HepG2 (cell line): ENCODE measurements at regions not wholly inside any gene's neighbourhood (a gene's known extent, or its start where the extent isn't known, plus 50 kb on each side); places are given as distances from the start of the nearest gene placed in this dataset.

Experiments
- ATAC-seq: fragments of 200-7000 bp; cut with Tn5 transposase; 3 replicates; pipeline ENCODE4 v1.9.1; 2020; ENCODE audit warnings: mild to moderate bottlenecking, moderate library complexity
- BruUV-seq: library from RNA; stranded (reverse); fragments of 400-500 nt; replicated peaks from 2 replicates; lab custom pipeline; 2021; lab: Mats Ljungman, UMichigan
- CTCF ChIA-PET: fragments of 300-600 bp; formaldehyde crosslinking; extraction: SDS; loops from one replicate; lab custom pipeline; 2021; ENCODE audit warnings: low total read pairs, inconsistent platforms, low intra/inter-chr PET ratio; lab: Yijun Ruan, JAX
- POLR2A ChIA-PET: fragments of 350-600 bp; sonication (Branson Sonifier 250); formaldehyde crosslinking; loops from one replicate; lab custom pipeline; 2020; ENCODE audit warnings: antibody characterized with exemption, inconsistent platforms; lab: Yijun Ruan, JAX
- DNase-seq: peaks from one replicate; pipeline ENCODE4 v3.0.0-alpha.2; 2015; ENCODE audit warnings: low spot score
- FAIRE-seq: peaks from 3 replicates; lab custom pipeline; 2011; peaks lifted over from hg19 to GRCh38; lab: Jason Lieb, UNC
- H2AFZ ChIP-seq: one replicate; pipeline ENCODE4 v1.6.1; 2011; ENCODE audit warnings: low read length, inconsistent platforms
- H3K27ac ChIP-seq: fragments of 300-600 bp; 3 replicates; pipeline ENCODE4 v1.8.0; 2011; ENCODE audit warnings: mixed run types, mild to moderate bottlenecking, mixed read lengths, low read length, inconsistent platforms; ENCODE audit not compliant: insufficient read depth; ENCODE audit errors: extremely low read length
- H3K27me3 ChIP-seq, 2 experiments: fragments of 200-600 bp in 1 of 2; 2 replicates in 1 of 2; 3 replicates in 1 of 2; pipeline versions ENCODE4 v1.6.0 to v1.8.0; 2011; ENCODE audit warnings: low read length in 2 of 2, mild to moderate bottlenecking in 2 of 2, moderate library complexity in 2 of 2, inconsistent platforms in 1 of 2; ENCODE audit not compliant: insufficient read depth in 2 of 2, control insufficient read depth in 1 of 2
- H3K36me3 ChIP-seq, 2 experiments: fragments of 200-600 bp in 1 of 2; replicated peaks in 1 of 2; 2 replicates in 1 of 2; 3 replicates in 1 of 2; pipeline versions ENCODE4 v1.5.1 to v1.8.0; 2011; ENCODE audit warnings: low read length in 2 of 2, inconsistent platforms in 1 of 2; ENCODE audit not compliant: insufficient read depth in 2 of 2, control insufficient read depth in 1 of 2
- H3K4me1 ChIP-seq: 2 replicates; pipeline ENCODE4 v1.5.1; 2012; ENCODE audit warnings: low read length, inconsistent platforms; ENCODE audit not compliant: insufficient read depth
- H3K4me2 ChIP-seq: 2 replicates; pipeline ENCODE4 v1.6.0; 2011; ENCODE audit warnings: low read depth, low read length, inconsistent platforms
- H3K4me3 ChIP-seq, 3 experiments: fragments of 200-600 bp in 1 of 3; sonication (generic), shearing (Covaris generic) in 1 of 3; replicated peaks in 1 of 3; 2 replicates each; pipeline ENCODE4 v1.5.1; 2011 to 2016; ENCODE audit warnings: low read length in 3 of 3, inconsistent platforms in 2 of 3, low read depth in 2 of 3, mild to moderate bottlenecking in 2 of 3, control low read depth in 1 of 3, mixed read lengths in 1 of 3; ENCODE audit not compliant: insufficient read depth in 1 of 3
- H3K79me2 ChIP-seq: one replicate; pipeline ENCODE4 v1.6.1; 2011; ENCODE audit warnings: low read length, inconsistent platforms; ENCODE audit not compliant: insufficient read depth
- H3K9ac ChIP-seq: 2 replicates; pipeline ENCODE4 v1.6.0; 2011; ENCODE audit warnings: mild to moderate bottlenecking, low read depth, low read length, inconsistent platforms; ENCODE audit not compliant: insufficient read depth
- H3K9me3 ChIP-seq: 2 replicates; pipeline ENCODE4 v1.5.1; 2012; ENCODE audit warnings: mild to moderate bottlenecking, low read length
- H4K20me1 ChIP-seq: 2 replicates; pipeline ENCODE4 v1.6.0; 2011; ENCODE audit warnings: inconsistent platforms, mild to moderate bottlenecking, low read length, moderate library complexity; ENCODE audit not compliant: insufficient read depth
- AGO1 ChIP-seq: fragments of 200-400 bp; formaldehyde crosslinking; IDR thresholded peaks from 2 replicates; pipeline ENCODE4 v1.6.1; 2017; ENCODE audit warnings: mild to moderate bottlenecking, low read depth, low read length, moderate library complexity; ENCODE audit not compliant: poor library complexity, severe bottlenecking
- AKAP8 ChIP-seq: sonication (generic); formaldehyde crosslinking; IDR thresholded peaks from 2 replicates; pipeline ENCODE4 v1.5.1; 2020; ENCODE audit warnings: mild to moderate bottlenecking, missing genetic modification reagents
- DNMT1 ChIP-seq: sonication (generic); formaldehyde crosslinking; IDR thresholded peaks from 2 replicates; pipeline ENCODE4 v1.5.1; 2020; ENCODE audit warnings: mild to moderate bottlenecking, missing genetic modification reagents
- EHMT2 ChIP-seq: fragments of 200-600 bp; sonication (generic); IDR thresholded peaks from 2 replicates; pipeline ENCODE4 v1.7.0; 2017; ENCODE audit warnings: antibody characterized with exemption, low read depth, low read length, borderline replicate concordance
- KLF9 ChIP-seq: IDR thresholded peaks from 2 replicates; pipeline ENCODE4 v1.6.1; 2016; ENCODE audit warnings: low read depth
- NCOA5 ChIP-seq: sonication (generic); formaldehyde crosslinking; IDR thresholded peaks from 2 replicates; pipeline ENCODE4 v1.4.0; 2020; ENCODE audit warnings: missing genetic modification reagents
- PCBP2 ChIP-seq: fragments of 200-400 bp; formaldehyde crosslinking; optimal IDR thresholded peaks from 2 replicates; pipeline ENCODE3; 2018; ENCODE audit warnings: low read length, low read depth; ENCODE audit not compliant: poor library complexity, severe bottlenecking
- SAFB2 ChIP-seq: sonication (generic); formaldehyde crosslinking; IDR thresholded peaks from 2 replicates; pipeline ENCODE4 v1.5.1; 2020; ENCODE audit warnings: missing genetic modification reagents, low read depth, mild to moderate bottlenecking, borderline replicate concordance
- ZNF530 ChIP-seq: sonication (generic); formaldehyde crosslinking; IDR thresholded peaks from 2 replicates; pipeline ENCODE4 v1.5.0; 2020; ENCODE audit warnings: low read depth, mild to moderate bottlenecking, missing genetic modification reagents
- WGBS: methylation state at CpG from one replicate; pipeline ENCODE4 v1.1.6; 2017; ENCODE audit warnings: low lambda C conversion rate; 5-methylcytosine and 5-hydroxymethylcytosine counted together
- in situ Hi-C: cut with HindIII; loops from 2 replicates; pipeline ENCODE4 v1.10.0; 2017; ENCODE audit warnings: low pct_unique_long_range_greater_than_20kb; ENCODE audit not compliant: extremely low pct_ligation_motif_present
- intact Hi-C: fragments of 100-400 bp; cut with micrococcal nuclease; formaldehyde crosslinking; loops from one replicate; pipeline ENCODE4 v1.10.0; 2022; ENCODE audit not compliant: unreplicated experiment
- TF ChIP-seq, protein P1 (sequence below): sonication (generic); formaldehyde crosslinking; IDR thresholded peaks from 2 replicates; pipeline ENCODE4 v1.5.0; 2020; ENCODE audit warnings: mild to moderate bottlenecking, missing genetic modification reagents
- TF ChIP-seq, protein P2 (sequence below): sonication (generic); formaldehyde crosslinking; IDR thresholded peaks from 2 replicates; pipeline ENCODE4 v1.5.0; 2020; ENCODE audit warnings: missing genetic modification reagents
- TF ChIP-seq, protein P3 (sequence below): sonication (generic); formaldehyde crosslinking; IDR thresholded peaks from 2 replicates; pipeline ENCODE4 v1.4.0; 2020; ENCODE audit warnings: mild to moderate bottlenecking, missing genetic modification reagents

DNA sequence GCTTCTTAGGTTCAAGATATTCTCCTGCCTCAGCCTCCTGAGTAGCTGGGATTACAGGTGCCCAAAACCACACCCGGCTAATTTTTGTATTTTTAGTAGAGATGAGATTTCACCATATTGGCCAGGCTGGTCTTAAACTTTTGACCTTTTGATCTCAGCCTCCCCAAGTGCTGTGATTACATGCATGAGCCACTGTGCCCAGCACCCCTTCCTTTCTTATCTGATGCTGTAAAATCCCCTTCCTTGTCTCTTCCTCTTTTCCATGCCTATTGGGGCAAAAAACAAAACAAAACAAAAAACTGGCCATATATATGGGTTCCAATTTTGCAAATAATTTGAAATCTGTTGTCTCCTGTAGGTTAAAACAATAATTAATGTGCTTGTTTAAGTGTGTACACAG is 74.0 kb upstream of the RPS4Y2 start:
- intact Hi-C loops, result no loop called here
- no peak overlapping the region for H3K9ac ChIP-seq
- CTCF ChIA-PET, result no interaction called here
- BruUV-seq, result no TSS peak
- in situ Hi-C loops, result no loop called here
- no peaks in the 10 kb centered on the region for H3K36me3 ChIP-seq
- no peaks in the 10 kb centered on the region for H3K79me2 ChIP-seq
- H3K9me3 ChIP-seq, result no peaks in the 10 kb centered on the region
- ATAC-seq (no peak), FAIRE-seq (no peak), DNase-seq (no peak)
- no peak overlapping the region for H3K27ac ChIP-seq
- H2AFZ ChIP-seq, result no peak overlapping the region
- H3K4me2 ChIP-seq, result no peak overlapping the region
- POLR2A ChIA-PET, result no interaction called here
- H3K27me3 ChIP-seq, result no peaks in the 10 kb centered on the region
- WGBS, result 0% methylated on average over 1 of the region's 1 CpG
- H3K4me3 ChIP-seq, result no peak overlapping the region
- H4K20me1 ChIP-seq, result no peaks in the 10 kb centered on the region
- no peak for TF ChIP-seq EHMT2
- TF ChIP-seq SAFB2 (CRISPR knock-in tag), result no peak
- no peak for TF ChIP-seq AGO1
- TF ChIP-seq, protein P1, sequence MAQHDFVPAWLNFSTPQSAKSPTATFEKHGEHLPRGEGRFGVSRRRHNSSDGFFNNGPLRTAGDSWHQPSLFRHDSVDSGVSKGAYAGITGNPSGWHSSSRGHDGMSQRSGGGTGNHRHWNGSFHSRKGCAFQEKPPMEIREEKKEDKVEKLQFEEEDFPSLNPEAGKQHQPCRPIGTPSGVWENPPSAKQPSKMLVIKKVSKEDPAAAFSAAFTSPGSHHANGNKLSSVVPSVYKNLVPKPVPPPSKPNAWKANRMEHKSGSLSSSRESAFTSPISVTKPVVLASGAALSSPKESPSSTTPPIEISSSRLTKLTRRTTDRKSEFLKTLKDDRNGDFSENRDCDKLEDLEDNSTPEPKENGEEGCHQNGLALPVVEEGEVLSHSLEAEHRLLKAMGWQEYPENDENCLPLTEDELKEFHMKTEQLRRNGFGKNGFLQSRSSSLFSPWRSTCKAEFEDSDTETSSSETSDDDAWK (CRISPR knock-in tag), result no peak
- TF ChIP-seq AKAP8 (CRISPR knock-in tag), result no peak
- TF ChIP-seq KLF9 (CRISPR knock-in tag), result no peak
- TF ChIP-seq ZNF530 (CRISPR knock-in tag), result no peak
- no peak for TF ChIP-seq PCBP2
- TF ChIP-seq, protein P2, sequence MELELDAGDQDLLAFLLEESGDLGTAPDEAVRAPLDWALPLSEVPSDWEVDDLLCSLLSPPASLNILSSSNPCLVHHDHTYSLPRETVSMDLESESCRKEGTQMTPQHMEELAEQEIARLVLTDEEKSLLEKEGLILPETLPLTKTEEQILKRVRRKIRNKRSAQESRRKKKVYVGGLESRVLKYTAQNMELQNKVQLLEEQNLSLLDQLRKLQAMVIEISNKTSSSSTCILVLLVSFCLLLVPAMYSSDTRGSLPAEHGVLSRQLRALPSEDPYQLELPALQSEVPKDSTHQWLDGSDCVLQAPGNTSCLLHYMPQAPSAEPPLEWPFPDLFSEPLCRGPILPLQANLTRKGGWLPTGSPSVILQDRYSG (CRISPR knock-in tag), result no peak
- no peak for TF ChIP-seq DNMT1 (CRISPR knock-in tag)
- no peak for TF ChIP-seq NCOA5 (CRISPR knock-in tag)
- TF ChIP-seq, protein P3, sequence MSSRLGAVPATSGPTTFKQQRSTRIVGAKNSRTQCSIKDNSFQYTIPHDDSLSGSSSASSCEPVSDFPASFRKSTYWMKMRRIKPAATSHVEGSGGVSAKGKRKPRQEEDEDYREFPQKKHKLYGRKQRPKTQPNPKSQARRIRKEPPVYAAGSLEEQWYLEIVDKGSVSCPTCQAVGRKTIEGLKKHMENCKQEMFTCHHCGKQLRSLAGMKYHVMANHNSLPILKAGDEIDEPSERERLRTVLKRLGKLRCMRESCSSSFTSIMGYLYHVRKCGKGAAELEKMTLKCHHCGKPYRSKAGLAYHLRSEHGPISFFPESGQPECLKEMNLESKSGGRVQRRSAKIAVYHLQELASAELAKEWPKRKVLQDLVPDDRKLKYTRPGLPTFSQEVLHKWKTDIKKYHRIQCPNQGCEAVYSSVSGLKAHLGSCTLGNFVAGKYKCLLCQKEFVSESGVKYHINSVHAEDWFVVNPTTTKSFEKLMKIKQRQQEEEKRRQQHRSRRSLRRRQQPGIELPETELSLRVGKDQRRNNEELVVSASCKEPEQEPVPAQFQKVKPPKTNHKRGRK, result no peak
- H3K4me1 ChIP-seq, result no peaks in the 10 kb centered on the region
